ENCODE measurements at regions not wholly inside any gene's neighbourhood (a gene's known extent, or its start where the extent isn't known, plus 50 kb on each side); places are given as distances from the start of the nearest gene placed in this dataset.

DNA sequence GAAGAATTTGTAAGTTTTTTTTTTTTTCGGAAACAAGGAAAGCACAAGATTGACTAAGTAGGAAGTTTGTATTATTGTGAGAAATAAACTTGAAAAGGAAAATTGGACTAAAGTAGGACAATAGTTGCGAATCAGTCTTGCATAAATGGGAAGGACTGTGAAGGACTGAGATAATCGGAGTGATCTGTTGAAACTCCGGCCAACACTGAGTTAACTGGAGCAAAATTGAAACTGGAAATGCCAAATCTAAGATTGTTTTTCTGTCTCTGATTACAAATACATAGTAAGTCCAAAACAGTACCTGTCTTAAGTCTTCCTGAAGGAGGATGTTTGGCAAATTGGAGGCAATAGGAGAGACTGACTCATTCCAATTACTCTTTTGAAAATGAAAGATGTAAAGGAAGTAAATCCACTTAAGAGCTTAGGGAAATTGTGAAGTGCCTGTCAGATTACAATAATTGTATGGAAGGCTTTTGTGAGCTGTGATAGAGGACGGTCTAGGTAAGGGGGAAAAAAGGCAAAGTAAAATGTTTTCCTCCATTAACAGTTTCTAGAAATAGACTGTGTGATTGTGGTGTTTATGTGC, 204.9 kb upstream of the CYRIA start:
- no peak for FAIRE-seq

DNA sequence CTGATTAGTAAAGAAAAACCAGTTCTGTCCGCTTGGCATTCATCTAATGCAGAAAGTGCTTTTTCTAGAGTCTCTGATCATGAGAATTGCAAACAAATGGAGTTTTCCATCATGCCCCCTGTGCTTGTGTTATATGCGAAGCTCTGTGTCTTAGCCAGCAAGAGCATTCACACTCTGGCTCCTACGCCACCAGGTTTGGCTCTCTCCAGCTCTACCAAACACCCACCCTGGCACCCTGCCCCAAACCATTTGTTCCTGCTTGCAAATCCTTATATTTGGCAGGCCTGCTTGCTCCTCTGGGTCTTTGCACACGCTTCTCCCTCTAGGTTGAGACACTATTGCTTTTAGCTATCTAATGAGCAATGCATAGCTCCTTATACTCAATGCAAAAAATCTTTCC, 204.1 kb upstream of the CYRIA start:
- FAIRE-seq, result no peak

DNA sequence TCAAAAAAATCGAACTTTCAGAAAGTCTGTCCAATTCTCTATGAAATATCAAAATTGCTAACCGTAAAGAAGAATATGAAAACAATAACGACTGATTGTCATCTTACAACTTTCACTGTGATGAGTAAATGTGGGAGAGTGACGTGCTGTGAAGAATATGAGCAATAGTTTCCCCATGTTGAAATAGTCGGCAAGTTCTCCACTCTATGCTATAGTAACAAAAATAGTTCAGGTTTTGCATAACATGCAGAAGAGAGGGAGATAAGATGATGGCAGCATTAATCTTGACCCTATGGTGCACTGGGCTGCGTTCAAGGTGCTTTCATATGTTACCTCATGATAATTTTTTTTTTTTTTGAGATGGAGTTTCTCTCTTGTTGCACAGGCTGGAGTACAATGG, 196.8 kb upstream of the CYRIA start:
- no peak for FAIRE-seq

DNA sequence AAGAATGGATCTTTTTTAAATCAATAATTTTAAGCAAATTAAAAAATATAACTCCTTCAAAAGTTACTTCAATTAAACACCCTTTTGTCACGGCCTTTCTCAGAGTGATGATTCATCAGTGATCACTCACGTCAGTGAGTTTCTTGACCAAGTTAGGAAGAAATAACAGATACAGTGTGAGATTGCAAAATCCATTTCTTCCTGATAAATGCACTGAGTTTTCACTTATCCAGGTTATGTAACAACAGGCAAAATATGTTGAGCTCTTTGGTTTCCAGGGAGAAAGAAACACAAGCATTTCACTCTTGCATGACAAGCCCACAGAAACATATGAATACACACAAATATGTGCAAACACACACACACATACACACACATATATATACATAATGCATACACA, 195.9 kb upstream of the CYRIA start:
- FAIRE-seq, result no peak

DNA sequence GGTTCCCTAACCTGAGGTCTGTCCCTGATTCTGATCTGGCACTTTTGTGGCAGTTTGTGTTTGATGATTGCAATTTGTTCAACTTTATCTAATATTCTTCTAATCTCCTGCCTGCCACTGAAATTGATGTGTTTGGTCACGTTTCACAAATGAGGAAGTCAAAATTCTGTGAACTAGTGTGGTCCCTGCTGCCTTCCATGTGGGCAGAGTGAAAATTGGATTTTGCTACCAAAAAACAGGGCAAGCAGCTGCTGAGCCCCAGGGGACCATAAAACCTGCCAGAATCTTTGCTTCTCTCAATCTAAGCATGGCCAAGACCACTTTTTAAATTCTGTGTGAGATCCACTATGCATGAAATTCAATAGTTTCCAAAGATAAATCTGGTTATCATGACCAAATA, 195.5 kb upstream of the CYRIA start:
- no peak for FAIRE-seq

DNA sequence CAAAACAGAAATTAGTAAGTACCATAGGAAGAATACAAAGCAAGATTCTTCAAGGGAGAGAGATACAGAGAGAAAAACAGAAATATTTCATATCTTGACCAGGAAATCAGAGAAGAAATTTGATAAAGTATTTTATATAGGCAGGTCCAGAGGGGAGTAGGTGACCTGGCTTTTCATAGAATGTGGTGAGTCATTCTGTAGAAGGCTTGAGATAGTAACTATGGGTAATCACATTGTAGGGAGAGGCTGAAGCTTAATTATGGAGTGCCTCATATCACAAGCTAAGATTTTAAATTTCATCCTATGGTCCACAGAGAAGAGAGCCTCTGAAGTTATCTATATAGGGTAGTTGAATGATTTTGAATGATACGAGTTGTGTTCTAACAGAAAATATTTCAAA, 195.0 kb upstream of the CYRIA start:
- no peak for FAIRE-seq

DNA sequence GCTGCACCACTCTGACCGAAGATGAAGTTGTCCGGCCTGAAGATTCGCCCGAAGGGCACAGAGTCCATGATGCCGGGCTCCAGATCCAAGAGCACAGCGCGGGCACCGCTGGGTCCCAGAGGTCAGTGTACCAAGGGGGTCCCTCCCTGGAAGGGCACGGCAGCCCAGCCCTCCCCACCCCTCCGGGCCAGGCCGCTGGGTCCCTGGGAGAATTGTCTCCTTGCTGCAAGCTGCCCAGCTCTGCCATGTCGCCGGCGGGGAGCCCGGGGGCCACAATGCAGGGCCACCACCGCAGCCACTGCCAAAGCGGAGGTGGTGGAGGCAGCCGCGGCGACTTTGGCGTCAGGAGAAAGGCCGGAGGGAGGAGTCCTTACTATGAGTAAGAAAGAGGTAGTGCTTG, 189.5 kb upstream of the CYRIA start:
- no peak for FAIRE-seq

DNA sequence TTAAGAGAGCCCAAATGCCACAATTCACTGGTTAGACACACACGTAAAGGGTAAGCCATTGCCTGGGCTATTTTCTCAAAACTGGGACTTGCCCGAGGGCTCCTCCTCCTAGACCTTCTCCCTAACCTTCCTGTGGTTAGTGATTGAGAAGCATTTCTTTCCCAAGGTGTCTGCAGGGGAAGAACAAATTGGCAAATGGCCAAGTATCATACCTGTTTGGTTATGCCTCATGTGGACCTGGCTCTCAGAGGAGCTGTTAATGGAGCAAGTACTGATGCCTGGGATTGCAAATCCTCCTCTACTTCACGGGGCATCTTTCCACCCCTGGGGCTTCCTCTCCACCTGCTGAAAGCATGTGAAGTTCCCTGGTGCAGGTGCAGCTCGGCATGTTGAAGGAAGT, 187.5 kb upstream of the CYRIA start:
- no peak for FAIRE-seq

DNA sequence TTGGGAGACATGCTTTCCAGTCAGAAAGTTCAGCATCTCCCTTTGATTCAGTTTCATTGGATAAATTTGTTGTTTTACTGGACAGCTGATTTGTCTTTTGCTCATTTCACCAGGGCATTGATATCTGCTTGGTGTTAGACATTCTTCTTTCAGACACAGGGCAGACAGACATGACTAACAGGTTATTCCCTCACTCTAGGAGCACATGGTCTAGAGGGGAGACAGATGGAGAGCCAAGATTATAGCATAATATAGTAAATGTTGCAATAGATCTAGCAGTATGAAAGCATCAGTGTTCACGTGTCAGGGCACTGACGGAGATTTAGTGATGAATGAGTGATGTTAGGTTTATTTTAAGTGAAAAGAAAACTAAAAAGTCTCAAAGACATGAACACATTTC, 187.0 kb upstream of the CYRIA start:
- FAIRE-seq, result no peak

DNA sequence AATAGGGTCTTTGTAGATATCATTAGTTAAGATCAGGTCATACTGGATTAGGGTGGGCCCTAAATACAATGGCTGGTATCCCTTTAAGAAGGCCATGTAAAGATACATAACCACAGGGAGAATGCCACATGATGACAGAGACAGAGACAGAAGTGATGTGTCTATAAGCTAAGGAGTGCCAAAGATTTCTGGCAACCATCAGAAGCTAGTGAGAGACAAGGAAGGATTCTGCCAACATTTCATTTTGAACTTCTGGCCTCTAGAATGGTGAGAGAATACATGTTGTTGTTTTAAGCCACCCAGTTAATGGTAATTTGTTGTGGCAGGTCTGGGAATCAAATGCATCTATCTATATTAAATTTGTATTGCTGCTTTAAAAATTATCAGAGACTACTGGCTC, 185.5 kb upstream of the CYRIA start:
- no peak for FAIRE-seq

DNA sequence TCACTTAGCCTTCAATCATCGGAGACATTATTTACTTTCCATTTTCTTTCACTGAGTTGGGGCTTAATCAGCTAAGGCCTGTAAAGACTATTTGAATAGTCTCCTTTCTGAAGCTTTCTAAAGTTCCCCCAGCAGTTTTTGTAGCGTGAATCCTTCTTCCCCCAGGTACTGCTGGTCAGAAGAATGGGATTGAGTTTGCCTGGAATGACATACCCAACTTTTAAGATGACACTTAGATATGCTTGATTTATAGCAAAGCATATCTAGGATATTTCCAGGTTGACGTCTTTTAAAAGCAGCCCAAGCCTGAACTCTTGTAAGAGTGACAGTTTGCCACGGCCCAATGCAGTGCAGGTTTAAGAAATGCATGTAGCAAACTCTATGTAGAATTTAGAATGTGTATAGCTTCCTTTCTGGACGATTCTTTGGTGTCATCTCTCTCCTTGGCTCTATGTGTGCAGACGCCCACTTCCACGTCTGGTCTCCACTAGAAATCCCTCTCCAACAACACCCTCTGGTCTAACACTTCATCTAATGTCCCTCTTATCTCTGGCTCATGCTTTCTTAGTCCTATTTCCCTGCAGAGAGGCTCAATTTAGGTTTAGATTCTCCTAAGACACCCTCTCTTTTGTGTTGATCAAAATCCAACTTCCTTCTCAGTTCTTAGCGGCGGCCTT, 175.0 kb upstream of the CYRIA start:
- no peak for FAIRE-seq

DNA sequence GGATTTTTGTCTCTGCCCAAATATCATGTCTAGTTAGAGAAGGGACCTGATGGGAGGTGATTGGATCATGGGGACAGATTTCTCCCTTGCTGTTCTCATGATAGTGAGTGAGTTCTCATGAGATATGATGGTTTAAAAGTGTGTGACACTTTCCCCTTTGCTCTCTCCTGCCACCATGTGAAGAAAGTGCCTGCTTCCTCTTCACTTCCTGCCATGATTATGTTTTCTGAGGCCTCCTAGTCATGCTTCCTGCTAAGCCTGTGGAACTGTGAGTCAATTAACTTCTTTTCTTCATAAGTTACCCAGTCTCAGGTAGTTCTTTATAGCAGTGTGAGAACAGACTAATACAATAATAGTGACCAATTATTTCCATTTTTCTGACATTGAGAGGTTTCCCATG, 167.3 kb upstream of the CYRIA start:
- no peak for FAIRE-seq

DNA sequence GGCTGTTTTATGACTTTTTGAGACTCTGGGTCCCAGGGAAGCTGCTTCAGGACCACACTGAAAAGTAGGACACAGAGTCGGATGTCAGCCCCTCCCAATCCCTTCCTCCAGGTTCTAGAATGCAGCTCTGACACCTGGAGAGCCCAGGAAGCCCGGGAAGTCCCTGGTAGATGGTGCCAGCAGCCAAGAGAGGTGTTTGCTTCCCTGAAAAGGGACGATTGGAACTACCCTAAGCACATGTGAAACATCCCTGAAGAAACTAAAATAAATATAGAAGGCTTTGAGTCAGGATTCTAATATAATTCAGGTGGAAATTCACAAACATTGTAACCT, 163.2 kb upstream of the CYRIA start:
- no peak for FAIRE-seq

DNA sequence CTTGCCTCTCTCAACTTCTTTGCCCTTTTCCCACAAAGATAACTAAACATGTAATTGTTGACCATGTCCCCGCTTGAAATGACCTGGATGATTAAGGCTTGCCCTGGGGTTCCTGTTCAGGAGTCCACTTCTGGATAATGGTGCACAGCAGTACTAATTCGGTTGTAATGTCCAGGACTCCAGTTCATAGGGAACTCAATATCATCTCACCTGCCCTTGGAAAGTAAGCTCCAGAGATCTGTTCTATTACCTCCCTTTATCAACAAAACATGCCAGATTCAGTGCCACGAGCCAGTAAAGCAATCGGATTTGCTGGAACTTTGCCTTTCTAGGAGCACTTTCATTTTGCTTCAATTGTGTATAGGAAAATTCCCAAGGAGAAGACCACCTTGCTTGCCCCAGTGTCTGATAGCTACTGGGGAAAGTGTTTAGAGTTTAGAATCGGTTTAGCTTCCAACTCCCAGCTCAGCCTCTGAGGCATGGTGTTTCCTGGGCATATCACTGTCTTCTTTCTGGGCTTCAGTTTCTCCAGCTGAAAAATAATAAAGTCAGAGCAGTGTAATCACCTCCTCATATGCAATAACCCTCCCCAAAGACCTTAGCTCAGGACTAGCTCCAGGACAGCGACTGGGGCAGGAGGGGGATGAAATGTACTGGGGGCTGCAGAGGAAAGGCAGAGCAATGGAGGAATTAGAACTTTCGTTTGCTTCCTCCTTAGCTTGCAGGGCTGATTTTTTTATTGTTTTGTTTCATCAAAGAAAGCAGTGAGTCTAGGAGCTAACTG, 162.6 kb upstream of the CYRIA start:
- no peak for FAIRE-seq

DNA sequence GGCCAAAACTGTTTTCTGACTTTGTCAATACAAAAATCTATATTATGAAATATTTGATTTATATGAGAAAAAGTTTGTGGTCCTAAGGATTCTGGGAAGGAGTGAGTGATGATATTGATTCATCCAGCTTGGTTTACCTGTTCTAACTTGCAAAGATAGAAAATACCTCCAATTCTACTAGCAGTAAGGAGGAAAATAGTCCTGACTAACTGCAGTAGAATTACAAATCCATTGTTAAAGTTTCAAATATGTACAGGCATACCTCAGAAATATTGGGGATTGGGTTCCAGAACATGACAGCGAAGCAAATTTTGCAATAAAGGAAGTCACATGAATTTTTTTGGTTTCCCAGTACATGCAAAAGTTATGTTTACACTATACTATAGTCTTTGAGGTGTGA, 158.8 kb upstream of the CYRIA start:
- no peak for FAIRE-seq

DNA sequence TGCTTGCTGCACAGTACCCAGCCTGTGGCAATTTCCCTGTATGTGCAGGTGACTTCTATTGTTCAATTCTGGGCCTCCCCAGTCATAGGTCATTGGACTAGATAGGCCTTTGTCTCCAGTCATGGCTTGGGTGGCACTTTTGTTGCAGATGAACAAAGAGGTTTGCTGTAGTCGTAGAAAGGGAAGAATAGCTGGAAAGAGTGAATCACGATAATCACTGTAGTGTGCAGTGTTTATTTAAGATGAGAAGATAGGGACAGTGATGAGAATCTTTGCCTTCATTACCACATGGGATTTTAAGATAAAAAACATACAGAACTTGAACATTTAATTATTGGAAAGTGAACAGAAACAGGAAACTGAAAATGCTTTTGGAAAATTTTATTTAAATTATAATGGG, 156.1 kb upstream of the CYRIA start:
- FAIRE-seq, result no peak

DNA sequence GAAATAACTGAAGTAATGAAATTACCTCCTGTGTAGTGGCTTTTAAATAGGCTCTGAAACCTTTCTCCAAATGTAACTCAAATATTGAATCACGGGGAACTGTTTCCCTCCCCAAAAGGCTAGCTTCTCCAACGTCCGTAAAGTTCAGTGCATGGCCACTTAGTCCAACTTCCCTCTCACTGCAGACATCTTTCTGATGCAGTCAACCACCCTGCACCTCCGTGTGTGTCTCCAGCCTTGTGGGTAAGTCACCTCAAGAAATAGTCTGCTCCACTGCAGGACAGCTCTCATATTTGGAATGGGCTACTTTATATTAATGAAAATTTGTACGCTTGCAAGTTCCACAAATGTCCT, 152.5 kb upstream of the CYRIA start:
- no peak for FAIRE-seq

DNA sequence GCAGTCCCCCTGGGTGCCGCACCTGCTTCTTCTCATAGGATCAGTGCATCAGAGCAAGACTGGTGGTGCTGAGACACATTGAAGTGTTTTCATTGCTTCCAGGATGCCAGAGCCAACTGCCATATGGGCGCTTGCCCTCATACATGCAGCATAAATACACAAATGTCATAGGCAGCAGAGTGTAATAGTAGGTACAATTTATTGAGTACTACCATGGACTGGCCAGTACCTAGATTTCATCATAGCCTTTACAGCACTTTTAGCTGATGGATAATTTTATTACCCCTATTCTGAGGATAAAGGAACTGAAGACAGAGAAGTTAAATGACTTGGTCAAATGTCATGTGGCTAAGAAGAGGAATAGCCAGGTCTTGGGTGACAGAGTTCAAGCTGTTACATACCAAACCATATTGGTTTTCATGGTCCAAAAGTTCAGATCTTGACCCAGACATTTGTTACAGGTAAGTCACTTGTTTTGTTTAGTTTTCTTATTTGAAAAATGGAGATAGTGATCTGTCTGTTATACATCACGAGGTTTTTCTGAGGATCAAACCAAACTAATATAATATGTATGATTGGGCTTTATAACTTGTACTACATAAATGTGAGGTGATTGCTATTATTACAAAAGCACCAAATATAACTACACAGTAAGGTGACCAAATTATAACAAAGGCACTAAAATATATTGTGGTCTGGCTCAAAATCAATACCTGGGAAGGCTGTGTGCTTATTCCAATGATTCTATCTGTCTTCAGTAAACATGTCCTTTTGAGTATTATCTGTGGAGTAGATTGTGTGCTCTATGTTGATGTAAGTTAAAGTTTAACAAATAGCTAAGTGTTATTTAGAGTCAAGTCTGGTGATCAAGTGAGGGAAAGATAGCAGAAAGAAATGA, 151.9 kb upstream of the CYRIA start:
- no peak for FAIRE-seq

DNA sequence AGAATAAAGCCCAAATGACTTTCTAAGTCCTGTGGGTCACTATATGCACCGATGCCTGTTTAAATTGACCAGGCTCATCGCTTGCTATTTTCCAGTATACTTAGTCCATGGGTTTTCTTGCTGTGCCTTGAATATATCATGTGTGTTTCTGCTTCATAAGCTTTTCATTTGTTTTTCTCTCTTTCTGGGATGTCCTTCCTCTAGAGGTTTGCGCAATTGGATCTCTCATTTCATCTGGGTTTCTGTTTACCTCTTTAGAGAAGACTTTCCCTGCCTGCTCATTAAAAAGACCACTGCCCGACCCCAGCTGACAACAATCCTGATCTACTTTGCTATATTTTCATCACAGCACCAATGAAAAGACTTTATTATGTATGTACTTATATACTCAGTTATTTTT, 150.9 kb upstream of the CYRIA start:
- no peak for FAIRE-seq

DNA sequence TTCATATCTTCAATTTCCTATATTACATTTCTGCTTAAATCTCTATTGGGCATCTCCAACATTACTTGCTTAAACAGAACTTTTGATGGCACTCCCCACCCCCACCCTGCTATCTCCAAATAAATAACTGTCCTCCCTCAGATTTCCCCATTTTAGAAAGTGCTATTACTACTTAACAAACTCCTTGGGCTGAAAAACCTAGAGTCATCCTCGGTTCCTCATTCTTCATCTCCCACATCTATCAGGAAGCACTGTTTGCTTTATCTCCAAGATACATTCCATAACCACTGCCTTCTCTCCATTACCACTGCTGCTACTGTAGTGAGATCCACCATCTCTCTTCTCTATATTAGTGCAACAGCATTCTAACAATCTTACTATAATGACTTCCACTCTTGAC, 150.4 kb upstream of the CYRIA start:
- FAIRE-seq, result no peak

DNA sequence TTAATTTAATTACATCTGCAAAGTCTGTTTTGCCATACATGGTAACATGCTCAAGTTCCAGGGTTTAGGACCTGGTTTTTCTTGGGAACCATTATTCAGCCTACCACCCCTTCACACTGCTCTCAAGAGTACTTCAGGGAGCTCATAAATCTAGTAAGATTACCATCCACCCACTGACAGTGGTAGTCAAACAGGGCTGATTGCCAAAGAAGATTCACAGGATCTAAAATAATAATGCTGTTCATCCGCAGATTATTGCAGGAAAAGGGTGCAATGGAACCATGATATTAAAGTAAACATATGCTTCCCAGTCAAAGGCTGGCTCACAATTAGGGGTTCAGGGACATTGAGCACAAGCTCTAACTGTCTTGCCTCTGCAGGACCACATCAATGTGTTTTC, 148.0 kb upstream of the CYRIA start:
- FAIRE-seq, result no peak

DNA sequence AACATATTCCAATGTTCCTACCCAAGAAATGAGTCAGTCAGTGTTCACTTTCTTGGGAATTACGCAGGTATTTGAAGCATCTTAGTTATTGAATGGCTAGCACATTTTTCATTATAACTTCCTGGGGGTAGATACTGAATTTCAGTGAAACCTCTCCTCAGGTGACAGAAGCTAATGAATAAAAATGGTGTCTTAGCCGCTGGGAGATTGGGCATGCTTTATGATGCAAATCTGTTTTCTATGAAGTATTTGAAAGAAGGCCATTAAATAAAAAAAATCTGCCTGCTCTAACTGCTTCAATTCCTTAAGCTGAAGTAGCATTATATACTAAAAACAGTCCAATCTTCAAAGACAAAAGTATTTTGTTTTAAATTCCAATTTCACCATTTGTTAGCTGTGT, 132.8 kb upstream of the CYRIA start:
- no peak for FAIRE-seq

DNA sequence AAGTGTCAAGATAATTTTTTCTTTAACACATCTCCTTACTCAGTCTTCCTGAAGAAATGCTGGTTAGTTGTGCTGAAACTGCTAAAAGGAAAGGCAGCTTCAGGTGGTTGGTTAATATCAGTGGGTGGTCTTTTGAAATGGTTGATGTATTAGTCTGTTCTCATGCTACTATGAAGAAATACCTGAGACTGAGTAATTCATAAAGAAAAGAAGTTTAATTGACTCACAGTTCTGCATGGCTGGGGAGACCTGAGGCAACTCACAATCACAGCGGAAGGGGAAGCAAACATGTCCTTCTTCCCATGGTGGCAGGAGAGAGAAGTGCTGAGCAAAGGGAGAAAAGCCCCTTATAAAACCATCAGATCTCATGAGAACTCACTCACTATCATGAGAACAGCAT, 125.9 kb upstream of the CYRIA start:
- FAIRE-seq, result no peak

DNA sequence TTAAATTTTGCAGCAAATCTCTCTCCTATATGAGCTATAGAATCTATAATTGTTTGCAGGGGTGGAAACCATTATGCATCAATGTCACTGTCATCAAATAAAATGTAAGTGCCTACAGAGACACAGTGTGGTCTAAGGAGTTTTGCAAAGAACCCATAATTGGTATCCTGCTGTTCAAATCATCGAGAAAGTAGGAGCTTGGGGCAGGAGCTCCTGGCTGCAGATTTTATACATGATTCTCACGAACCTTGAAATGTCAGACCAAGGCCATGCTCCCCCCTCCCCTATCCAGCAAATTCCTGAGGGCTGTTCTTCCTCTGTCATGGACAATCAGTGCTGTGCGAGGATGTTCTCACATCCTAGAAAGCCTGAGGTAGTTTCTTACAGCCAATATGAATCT, 119.5 kb upstream of the CYRIA start:
- no peak for FAIRE-seq

Measured in A204.1 (cell line).